K562 (cell line): ENCODE measurements at regions not wholly inside any gene's neighbourhood (a gene's known extent, or its start where the extent isn't known, plus 50 kb on each side); places are given as distances from the start of the nearest gene placed in this dataset.

Source experiments
- ATAC-seq: fragments of 200-7000 bp; cut with Tn5 transposase; 3 replicates; pipeline ENCODE4 v1.9.1; 2020; ENCODE audit warnings: moderate library complexity
- BruUV-seq: library from RNA; stranded (reverse); fragments of 400-500 nt; replicated peaks from 2 replicates; lab custom pipeline; 2021; lab: Mats Ljungman, UMichigan
- CTCF ChIA-PET: fragments of 300-600 bp; formaldehyde crosslinking; extraction: SDS; loops from one replicate; lab custom pipeline; 2021; ENCODE audit warnings: low intra/inter-chr PET ratio; lab: Yijun Ruan, JAX
- POLR2A ChIA-PET: fragments of 300-600, 350-650 bp; sonication (Branson Sonifier 250); formaldehyde crosslinking; extraction: SDS; loops from one replicate; lab custom pipeline; 2021; ENCODE audit warnings: antibody characterized with exemption, inconsistent platforms; lab: Yijun Ruan, JAX
- DNase-seq, 4 experiments: peaks; one replicate each; pipeline versions ENCODE4 v3.0.0 to v3.0.0-alpha.2; 2011 to 2018; ENCODE audit warnings: low spot score in 3 of 4, mixed read lengths in 3 of 4; ENCODE audit errors: extremely low read depth in 1 of 4
- FAIRE-seq: peaks from 2 replicates; lab custom pipeline; 2011; peaks lifted over from hg19 to GRCh38; lab: Jason Lieb, UNC
- H2AFZ ChIP-seq: 2 replicates; pipeline ENCODE4 v1.6.0; 2011; ENCODE audit warnings: low read depth, low read length, control low read depth, inconsistent platforms
- H3K27ac ChIP-seq: fragments of 200-600 bp; 3 replicates; pipeline ENCODE4 v1.8.0; 2011; ENCODE audit warnings: low read depth, mild to moderate bottlenecking, control low read depth, inconsistent platforms, low read length, moderate library complexity, mixed read lengths; ENCODE audit errors: extremely low read depth
- H3K27me3 ChIP-seq, 2 experiments: fragments of 300-600 bp in 1 of 2; 2 replicates in 1 of 2; 3 replicates in 1 of 2; pipeline versions ENCODE4 v1.6.0 to v1.8.0; 2011; ENCODE audit warnings: inconsistent platforms in 2 of 2, low read length in 2 of 2, mild to moderate bottlenecking in 1 of 2, mixed read lengths in 1 of 2, moderate library complexity in 1 of 2; ENCODE audit not compliant: control insufficient read depth in 2 of 2, insufficient read depth in 2 of 2
- H3K36me3 ChIP-seq: fragments of 300-600 bp; 3 replicates; pipeline ENCODE4 v1.8.0; 2011; ENCODE audit warnings: mild to moderate bottlenecking, low read length, inconsistent platforms; ENCODE audit not compliant: control insufficient read depth, insufficient read depth
- H3K4me1 ChIP-seq, 2 experiments: fragments of 200-600 bp in 1 of 2; replicated peaks in 1 of 2; 2 replicates in 1 of 2; 3 replicates in 1 of 2; pipeline versions ENCODE4 v1.5.1 to v1.8.0; 2011; ENCODE audit warnings: inconsistent platforms in 2 of 2, low read length in 2 of 2, mild to moderate bottlenecking in 1 of 2, mixed read lengths in 1 of 2, moderate library complexity in 1 of 2; ENCODE audit not compliant: control insufficient read depth in 2 of 2, insufficient read depth in 2 of 2
- H3K4me2 ChIP-seq: 2 replicates; pipeline ENCODE4 v1.6.1; 2011; ENCODE audit warnings: low read length, control low read depth, inconsistent platforms, mixed read lengths; ENCODE audit not compliant: insufficient read depth
- H3K4me3 ChIP-seq: fragments of 200-600 bp; sonication (generic), shearing (Covaris generic); 2 replicates; pipeline ENCODE4 v1.5.1; 2016; ENCODE audit warnings: control low read depth, inconsistent platforms
- H3K79me2 ChIP-seq: fragments of 200-600 bp; 3 replicates; pipeline ENCODE4 v1.8.0; 2011; ENCODE audit warnings: low read length, inconsistent platforms; ENCODE audit not compliant: control insufficient read depth, insufficient read depth
- H3K9ac ChIP-seq, 2 experiments: 2 replicates each; pipeline versions ENCODE4 v1.6.0 to v1.6.1; 2011; ENCODE audit warnings: low read depth in 2 of 2, low read length in 2 of 2, control low read depth in 1 of 2, inconsistent platforms in 1 of 2, mild to moderate bottlenecking in 1 of 2, mixed read lengths in 1 of 2; ENCODE audit not compliant: insufficient read depth in 1 of 2
- H3K9me1 ChIP-seq: one replicate; pipeline ENCODE4 v1.6.0; 2011; ENCODE audit warnings: inconsistent platforms, mild to moderate bottlenecking, low read length, moderate library complexity; ENCODE audit not compliant: control insufficient read depth, insufficient read depth
- H3K9me3 ChIP-seq: replicated peaks from 2 replicates; pipeline ENCODE4 v1.5.1; 2011; ENCODE audit warnings: low read depth, low read length, inconsistent platforms; ENCODE audit not compliant: control insufficient read depth, insufficient read depth
- H4K20me1 ChIP-seq: replicated peaks from 2 replicates; pipeline ENCODE4 v1.6.1; 2011; ENCODE audit warnings: low read length, inconsistent platforms, mixed read lengths; ENCODE audit not compliant: control insufficient read depth, insufficient read depth
- BMI1 ChIP-seq: fragments of 150-350 bp; IDR thresholded peaks from 2 replicates; pipeline ENCODE4 v1.6.1; 2014; ENCODE audit warnings: low read length
- ELF4 ChIP-seq: fragments of 450-650 bp; formaldehyde crosslinking; IDR thresholded peaks from 2 replicates; pipeline ENCODE4 v1.4.0; 2022; ENCODE audit warnings: missing genetic modification characterization
- HDAC1 ChIP-seq, 2 experiments: fragments of 450-650 bp; IDR thresholded peaks; 2 replicates each; pipeline ENCODE4 v1.6.1; 2016 to 2017; ENCODE audit warnings: inconsistent platforms in 1 of 2, mild to moderate bottlenecking in 1 of 2, moderate library complexity in 1 of 2
- KAT7 ChIP-seq: sonication (generic); formaldehyde crosslinking; IDR thresholded peaks from 2 replicates; pipeline ENCODE4 v1.8.0; 2022; ENCODE audit warnings: missing genetic modification reagents, mild to moderate bottlenecking, borderline replicate concordance
- MYC ChIP-seq, 2 experiments: fragments of 250-450 bp in 1 of 2; sonication (Bioruptor Pico) in 1 of 2; IDR thresholded peaks; 2 replicates each; pipeline versions ENCODE4 v1.5.1 to v1.6.1; 2012 to 2021; ENCODE audit warnings: low read depth in 2 of 2, borderline replicate concordance in 1 of 2, improper control_type of control experiment in 1 of 2, low read length in 1 of 2, mild to moderate bottlenecking in 1 of 2, moderate library complexity in 1 of 2
- RB1 ChIP-seq: fragments of 450-650 bp; IDR thresholded peaks from 2 replicates; pipeline ENCODE4 v1.6.1; 2017; ENCODE audit warnings: low read depth, mild to moderate bottlenecking
- ZC3H11A ChIP-seq: IDR thresholded peaks from 2 replicates; pipeline ENCODE4 v1.6.1; 2012; ENCODE audit warnings: low read depth, low read length, improper control_type of control experiment
- WGBS: fragments of 100-300 bp; shearing (Covaris generic); methylation state at CpG from one replicate; pipeline ENCODE4 v1.1.6; 2016; ENCODE audit warnings: low coverage, mixed read lengths; ENCODE audit not compliant: insufficient coverage; ENCODE audit errors: missing lambda C conversion rate; 5-methylcytosine and 5-hydroxymethylcytosine counted together
- in situ Hi-C: fragments of 300-500 bp; cut with MboI; formaldehyde crosslinking; loops from 4 replicates; pipeline ENCODE4 v1.15.0; 2018; ENCODE audit warnings: inconsistent platforms, mixed read lengths
- intact Hi-C: fragments of 100-400 bp; cut with micrococcal nuclease; formaldehyde crosslinking; loops from 2 replicates; pipeline ENCODE4 v1.14.2; 2022
- TF ChIP-seq, protein P1 (sequence below): fragments of 250-450 bp; sonication (Bioruptor Pico); IDR thresholded peaks from 2 replicates; pipeline ENCODE4 v1.5.0; 2021
- TF ChIP-seq, protein P2 (sequence below): fragments of 250-450 bp; sonication (Bioruptor Pico); IDR thresholded peaks from 2 replicates; pipeline ENCODE4 v1.4.0; 2020
- TF ChIP-seq, protein P3 (sequence below): sonication (generic); formaldehyde crosslinking; IDR thresholded peaks from 2 replicates; pipeline ENCODE4 v1.5.0; 2020; ENCODE audit warnings: missing genetic modification reagents
- TF ChIP-seq, protein P4 (sequence below): sonication (generic); formaldehyde crosslinking; IDR thresholded peaks from 2 replicates; pipeline ENCODE4 v1.8.0; 2022; ENCODE audit warnings: missing genetic modification reagents, mild to moderate bottlenecking, moderate library complexity, borderline replicate concordance
- TF ChIP-seq, protein P5 (sequence below): sonication (generic); formaldehyde crosslinking; IDR thresholded peaks from 2 replicates; pipeline ENCODE4 v1.8.0; 2022; ENCODE audit warnings: mild to moderate bottlenecking, missing genetic modification reagents

DNA sequence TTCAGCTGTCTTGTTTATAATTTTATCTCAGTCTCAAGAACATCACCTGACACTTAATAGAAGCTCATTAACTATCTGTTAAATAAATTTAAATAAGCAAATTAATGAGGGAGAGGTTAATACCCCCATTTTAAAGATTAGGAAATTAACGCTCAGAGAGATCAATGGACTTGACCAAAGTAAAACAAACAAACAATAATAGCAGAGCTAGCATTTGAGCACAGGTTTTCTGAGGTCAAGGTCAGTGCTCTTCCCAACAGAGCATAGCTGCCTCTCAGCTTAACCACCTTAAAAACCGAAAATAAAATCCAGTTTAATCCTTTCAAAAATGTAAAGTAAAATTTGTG is 196.6 kb upstream of the BCL6 start:
- H4K20me1 ChIP-seq = no peaks in the 10 kb centered on the region
- H3K9me1 ChIP-seq = no peaks in the 10 kb centered on the region
- no peak overlapping the region for H3K4me3 ChIP-seq
- intact Hi-C loops = no loop called here
- no TSS peak for BruUV-seq
- ATAC-seq (no peak), FAIRE-seq (no peak), DNase-seq (no peak)
- H3K9ac ChIP-seq = no peak overlapping the region
- H3K4me1 ChIP-seq = no peaks in the 10 kb centered on the region
- no peak overlapping the region for H3K27ac ChIP-seq
- POLR2A ChIA-PET = no interaction called here
- H3K36me3 ChIP-seq = no peaks in the 10 kb centered on the region
- CTCF ChIA-PET = no interaction called here
- in situ Hi-C loops = no loop called here
- no peaks in the 10 kb centered on the region for H3K9me3 ChIP-seq
- H2AFZ ChIP-seq = no peak overlapping the region
- no peaks in the 10 kb centered on the region for H3K79me2 ChIP-seq
- H3K27me3 ChIP-seq = peaks cover 2 to 22% of the 10 kb centered on the region in 2 experiments; a peak in 4 of 5 replicates
- 3% methylated on average over 2 of the region's 2 CpGs for WGBS
- no peak overlapping the region for H3K4me2 ChIP-seq
- TF ChIP-seq, protein P1, sequence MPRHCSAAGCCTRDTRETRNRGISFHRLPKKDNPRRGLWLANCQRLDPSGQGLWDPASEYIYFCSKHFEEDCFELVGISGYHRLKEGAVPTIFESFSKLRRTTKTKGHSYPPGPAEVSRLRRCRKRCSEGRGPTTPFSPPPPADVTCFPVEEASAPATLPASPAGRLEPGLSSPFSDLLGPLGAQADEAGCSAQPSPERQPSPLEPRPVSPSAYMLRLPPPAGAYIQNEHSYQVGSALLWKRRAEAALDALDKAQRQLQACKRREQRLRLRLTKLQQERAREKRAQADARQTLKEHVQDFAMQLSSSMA (CRISPR knock-in tag) = no peak
- TF ChIP-seq BMI1 (no peak), ELF4 (CRISPR knock-in tag) (no peak), RB1 (no peak), KAT7 (CRISPR knock-in tag) (no peak), MYC (IDR thresholded peaks at IDR 0.05; ENCODE audit: low read depth, low read length) (no peak), MYC (CRISPR knock-in tag; IDR thresholded peaks at IDR 0.05; ENCODE audit: borderline replicate concordance, low read depth) (no peak), HDAC1 (IDR thresholded peaks at IDR 0.05) (no peak), ZC3H11A (no peak)
- TF ChIP-seq, protein P2, sequence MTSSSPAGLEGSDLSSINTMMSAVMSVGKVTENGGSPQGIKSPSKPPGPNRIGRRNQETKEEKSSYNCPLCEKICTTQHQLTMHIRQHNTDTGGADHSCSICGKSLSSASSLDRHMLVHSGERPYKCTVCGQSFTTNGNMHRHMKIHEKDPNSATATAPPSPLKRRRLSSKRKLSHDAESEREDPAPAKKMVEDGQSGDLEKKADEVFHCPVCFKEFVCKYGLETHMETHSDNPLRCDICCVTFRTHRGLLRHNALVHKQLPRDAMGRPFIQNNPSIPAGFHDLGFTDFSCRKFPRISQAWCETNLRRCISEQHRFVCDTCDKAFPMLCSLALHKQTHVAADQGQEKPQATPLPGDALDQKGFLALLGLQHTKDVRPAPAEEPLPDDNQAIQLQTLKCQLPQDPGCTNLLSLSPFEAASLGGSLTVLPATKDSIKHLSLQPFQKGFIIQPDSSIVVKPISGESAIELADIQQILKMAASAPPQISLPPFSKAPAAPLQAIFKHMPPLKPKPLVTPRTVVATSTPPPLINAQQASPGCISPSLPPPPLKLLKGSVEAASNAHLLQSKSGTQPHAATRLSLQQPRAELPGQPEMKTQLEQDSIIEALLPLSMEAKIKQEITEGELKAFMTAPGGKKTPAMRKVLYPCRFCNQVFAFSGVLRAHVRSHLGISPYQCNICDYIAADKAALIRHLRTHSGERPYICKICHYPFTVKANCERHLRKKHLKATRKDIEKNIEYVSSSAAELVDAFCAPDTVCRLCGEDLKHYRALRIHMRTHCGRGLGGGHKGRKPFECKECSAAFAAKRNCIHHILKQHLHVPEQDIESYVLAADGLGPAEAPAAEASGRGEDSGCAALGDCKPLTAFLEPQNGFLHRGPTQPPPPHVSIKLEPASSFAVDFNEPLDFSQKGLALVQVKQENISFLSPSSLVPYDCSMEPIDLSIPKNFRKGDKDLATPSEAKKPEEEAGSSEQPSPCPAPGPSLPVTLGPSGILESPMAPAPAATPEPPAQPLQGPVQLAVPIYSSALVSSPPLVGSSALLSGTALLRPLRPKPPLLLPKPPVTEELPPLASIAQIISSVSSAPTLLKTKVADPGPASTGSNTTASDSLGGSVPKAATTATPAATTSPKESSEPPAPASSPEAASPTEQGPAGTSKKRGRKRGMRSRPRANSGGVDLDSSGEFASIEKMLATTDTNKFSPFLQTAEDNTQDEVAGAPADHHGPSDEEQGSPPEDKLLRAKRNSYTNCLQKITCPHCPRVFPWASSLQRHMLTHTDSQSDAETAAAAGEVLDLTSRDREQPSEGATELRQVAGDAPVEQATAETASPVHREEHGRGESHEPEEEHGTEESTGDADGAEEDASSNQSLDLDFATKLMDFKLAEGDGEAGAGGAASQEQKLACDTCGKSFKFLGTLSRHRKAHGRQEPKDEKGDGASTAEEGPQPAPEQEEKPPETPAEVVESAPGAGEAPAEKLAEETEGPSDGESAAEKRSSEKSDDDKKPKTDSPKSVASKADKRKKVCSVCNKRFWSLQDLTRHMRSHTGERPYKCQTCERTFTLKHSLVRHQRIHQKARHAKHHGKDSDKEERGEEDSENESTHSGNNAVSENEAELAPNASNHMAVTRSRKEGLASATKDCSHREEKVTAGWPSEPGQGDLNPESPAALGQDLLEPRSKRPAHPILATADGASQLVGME (CRISPR knock-in tag) = no peak
- TF ChIP-seq, protein P3, sequence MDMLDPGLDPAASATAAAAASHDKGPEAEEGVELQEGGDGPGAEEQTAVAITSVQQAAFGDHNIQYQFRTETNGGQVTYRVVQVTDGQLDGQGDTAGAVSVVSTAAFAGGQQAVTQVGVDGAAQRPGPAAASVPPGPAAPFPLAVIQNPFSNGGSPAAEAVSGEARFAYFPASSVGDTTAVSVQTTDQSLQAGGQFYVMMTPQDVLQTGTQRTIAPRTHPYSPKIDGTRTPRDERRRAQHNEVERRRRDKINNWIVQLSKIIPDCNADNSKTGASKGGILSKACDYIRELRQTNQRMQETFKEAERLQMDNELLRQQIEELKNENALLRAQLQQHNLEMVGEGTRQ (CRISPR knock-in tag) = no peak
- TF ChIP-seq, protein P4, sequence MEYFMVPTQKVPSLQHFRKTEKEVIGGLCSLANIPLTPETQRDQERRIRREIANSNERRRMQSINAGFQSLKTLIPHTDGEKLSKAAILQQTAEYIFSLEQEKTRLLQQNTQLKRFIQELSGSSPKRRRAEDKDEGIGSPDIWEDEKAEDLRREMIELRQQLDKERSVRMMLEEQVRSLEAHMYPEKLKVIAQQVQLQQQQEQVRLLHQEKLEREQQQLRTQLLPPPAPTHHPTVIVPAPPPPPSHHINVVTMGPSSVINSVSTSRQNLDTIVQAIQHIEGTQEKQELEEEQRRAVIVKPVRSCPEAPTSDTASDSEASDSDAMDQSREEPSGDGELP (CRISPR knock-in tag) = no peak
- TF ChIP-seq, protein P5, sequence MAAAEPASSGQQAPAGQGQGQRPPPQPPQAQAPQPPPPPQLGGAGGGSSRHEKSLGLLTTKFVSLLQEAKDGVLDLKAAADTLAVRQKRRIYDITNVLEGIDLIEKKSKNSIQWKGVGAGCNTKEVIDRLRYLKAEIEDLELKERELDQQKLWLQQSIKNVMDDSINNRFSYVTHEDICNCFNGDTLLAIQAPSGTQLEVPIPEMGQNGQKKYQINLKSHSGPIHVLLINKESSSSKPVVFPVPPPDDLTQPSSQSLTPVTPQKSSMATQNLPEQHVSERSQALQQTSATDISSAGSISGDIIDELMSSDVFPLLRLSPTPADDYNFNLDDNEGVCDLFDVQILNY = no peak
